ENCODE measurements at regions not wholly inside any gene's neighbourhood (a gene's known extent, or its start where the extent isn't known, plus 50 kb on each side); places are given as distances from the start of the nearest gene placed in this dataset.

GRCh38 chr7:25995216-25995615 lies 156.8 kb upstream of the NFE2L3 start:
- TF ChIP-seq CTCF (conservative IDR thresholded peaks at IDR 0.05 in 1 of 2, IDR thresholded peaks at IDR 0.05 in 1 of 2; ENCODE audit: extremely low read depth in 1 of 2, insufficient read depth in 1 of 2, low read depth in 1 of 2, low read length in 2 of 2) = no peak
- TF ChIP-seq EZH2 (IDR thresholded peaks at IDR 0.05; ENCODE audit: borderline replicate concordance, low read length) = no peak
